HG02571 (cell line): ENCODE measurements at regions not wholly inside any gene's neighbourhood (a gene's known extent, or its start where the extent isn't known, plus 50 kb on each side); places are given as distances from the start of the nearest gene placed in this dataset.

Source experiments
- ATAC-seq: cut with Tn5 transposase; IDR thresholded peaks from one replicate; pipeline ENCODE4 v1.9.1; 2021; ENCODE audit warnings: mild to moderate bottlenecking, moderate library complexity; ENCODE audit not compliant: unreplicated experiment

DNA sequence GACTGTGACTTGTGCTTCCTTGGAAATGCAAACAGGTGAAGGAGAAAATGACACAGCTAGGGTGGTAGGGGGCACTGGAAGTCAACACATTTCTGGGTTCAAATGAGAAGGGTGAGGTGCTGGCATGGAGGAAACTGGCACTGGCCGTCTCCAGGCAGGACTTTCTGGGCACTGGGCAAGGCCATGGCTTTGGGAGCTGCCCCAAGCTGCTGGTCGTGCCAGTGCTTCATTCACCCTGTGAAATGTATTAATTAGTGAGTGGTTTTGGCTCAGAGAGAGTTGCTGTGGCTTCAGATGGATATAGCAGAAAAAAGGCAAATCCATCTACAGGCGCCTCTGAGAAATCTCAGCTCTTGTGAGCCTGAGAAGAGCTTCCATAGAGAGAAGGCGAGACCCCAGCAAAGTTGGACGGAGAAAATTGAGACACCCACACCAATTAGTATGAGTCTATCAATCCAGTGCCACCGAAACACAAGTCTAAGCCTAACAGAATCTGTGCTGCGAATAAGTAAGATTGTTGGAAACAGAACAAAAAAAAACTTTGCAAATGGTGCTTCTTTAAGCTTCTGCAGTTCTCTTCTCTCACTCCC, 202.1 kb upstream of the TNP1 start:
- no peak for ATAC-seq

DNA sequence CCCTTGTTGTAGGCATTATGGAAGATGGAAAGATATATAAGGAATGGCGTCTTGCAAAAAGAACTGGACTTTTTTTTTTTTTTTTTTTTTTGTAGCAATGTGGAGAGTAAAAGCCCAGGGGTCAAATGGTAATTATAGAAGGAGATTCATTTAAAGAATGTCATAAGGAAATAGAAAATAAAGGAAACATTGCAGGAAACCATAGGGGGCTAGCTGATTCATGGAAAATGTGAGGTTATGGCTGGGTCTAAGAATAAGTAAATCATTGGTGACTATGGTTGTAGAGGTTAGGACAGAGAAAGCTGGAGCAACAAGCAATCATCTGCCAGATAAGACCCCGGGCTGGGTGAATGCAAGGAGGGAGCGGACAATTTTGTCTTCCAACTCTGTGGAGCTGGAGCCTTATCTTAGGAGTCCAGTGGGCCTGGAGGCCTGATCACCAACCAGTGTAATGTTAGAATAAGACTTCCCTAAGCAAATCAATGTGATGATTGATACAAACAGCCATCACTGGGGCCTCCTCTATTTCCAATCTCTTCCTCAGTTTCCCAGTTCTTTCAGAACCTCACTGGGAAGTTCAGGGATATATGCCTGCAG, 201.2 kb upstream of the TNP1 start:
- no peak for ATAC-seq

DNA sequence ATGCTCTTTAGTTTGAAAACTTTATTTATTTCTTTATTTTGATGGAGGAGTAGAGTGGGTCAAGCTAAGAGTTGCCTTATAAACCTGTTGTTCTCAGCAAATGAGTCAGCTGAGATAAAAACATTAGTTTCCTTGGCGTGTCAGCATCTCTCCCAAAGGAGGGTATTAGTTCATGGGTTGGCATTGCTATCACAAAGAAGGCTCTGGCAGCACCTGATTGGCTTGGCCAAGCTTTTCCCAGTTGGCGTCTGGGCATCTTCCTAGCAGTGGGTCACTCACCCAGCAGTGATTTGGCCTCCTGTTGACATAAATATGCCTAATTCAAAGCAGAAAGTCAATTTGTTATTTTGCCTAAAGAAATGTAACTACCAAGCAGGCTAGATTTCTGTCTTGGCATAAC, 200.7 kb upstream of the TNP1 start:
- ATAC-seq: no peak

DNA sequence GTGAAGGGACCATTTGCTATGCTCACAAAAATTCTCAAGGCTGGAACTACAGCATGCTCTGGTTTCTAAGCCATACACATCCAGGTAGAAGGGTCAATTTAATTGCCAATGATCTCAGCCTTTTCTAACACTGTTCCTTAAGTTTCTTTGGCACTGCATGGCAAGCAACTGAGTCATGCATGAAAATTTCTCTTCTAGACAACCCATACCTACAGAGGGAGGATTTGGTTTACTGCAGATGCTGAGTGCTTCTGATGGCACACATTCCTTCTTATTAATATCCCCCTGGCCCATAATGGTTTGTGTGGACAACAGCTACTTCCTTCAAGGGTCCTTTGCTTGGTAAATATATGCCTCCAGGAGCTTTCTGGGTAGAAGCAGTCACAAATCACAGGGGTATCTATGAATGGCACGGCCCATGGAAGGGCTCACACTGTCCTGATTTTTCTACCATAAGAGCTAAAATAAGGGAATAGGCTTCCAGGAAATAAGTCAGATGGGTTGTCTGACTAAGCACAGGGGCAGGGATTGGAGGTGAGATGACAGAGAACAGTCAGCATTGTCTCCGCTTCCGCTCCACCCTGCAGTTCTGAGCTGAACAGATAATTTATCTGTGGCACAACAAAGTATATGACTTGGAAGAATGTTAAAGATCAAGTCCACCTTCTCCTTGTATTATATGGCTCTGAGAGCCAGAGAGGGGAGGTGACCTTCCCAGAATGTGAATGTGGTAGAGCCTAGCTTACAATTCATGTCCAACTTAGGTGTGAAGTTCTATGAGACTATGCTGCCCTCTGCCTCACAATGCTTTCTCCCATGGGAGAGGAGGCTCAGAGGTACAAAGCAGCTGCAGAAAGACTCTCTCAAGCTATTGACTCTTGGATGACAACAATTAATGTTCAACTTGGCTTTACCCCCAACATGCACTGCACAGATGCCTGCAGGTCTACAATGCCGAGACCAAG, 199.2 kb upstream of the TNP1 start:
- ATAC-seq: no peak

DNA sequence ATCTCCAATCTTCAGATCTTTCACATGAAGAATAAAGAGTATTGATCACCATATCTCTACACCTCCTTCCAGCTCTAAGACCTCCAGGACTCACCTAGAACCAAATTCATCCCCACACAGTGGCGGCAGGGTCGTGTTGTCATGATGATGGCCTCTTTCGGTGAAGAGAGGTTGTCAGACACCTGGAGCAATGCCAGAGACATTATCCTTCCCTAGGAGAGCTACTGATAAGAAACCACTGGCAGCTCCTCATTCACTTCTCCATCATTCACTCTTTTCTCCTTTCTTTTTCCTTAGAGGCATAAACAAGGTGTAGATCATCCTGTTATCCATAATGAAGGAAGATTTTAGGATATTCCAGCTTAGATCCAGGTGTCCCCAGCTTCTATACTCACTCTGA, 197.9 kb upstream of the TNP1 start:
- no peak for ATAC-seq

DNA sequence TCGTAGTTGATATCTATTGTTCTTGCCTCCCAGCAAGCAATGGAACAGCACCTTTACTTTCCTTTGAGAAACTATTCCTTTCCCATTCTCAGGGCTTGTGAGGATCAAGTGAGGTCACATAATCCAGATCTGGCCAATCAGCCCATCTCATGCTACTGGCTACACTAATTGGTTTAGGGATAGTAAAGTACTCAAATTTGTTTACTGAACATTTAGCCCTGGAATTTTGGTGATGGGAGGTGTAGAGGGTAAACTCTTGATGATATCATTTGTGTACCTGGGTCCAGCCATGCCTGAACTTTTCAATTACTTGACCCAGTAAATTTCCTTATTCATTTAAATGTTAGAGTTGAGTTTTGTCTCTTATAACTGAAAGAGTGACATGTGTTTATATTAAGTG, 195.8 kb upstream of the TNP1 start:
- ATAC-seq: no peak

DNA sequence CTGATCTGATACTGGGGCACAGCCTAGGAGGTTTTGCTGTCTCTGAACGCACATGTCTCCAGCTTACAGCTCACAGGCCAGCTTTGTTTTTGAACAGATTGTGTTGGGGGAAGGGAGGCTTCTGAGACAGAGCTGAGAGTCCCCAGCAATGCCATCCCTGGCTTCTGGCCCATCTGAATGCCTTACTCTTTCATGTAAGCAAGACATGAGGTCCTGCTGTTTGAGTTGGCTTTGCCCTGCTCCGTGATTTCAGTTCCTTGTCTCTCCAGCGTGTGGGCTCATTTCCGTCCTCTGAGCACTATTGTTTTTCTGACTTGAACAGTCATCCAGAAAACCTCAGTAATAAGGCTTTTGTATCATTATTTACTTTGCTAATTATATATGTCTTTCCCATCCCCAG, 194.9 kb upstream of the TNP1 start:
- ATAC-seq: no peak

DNA sequence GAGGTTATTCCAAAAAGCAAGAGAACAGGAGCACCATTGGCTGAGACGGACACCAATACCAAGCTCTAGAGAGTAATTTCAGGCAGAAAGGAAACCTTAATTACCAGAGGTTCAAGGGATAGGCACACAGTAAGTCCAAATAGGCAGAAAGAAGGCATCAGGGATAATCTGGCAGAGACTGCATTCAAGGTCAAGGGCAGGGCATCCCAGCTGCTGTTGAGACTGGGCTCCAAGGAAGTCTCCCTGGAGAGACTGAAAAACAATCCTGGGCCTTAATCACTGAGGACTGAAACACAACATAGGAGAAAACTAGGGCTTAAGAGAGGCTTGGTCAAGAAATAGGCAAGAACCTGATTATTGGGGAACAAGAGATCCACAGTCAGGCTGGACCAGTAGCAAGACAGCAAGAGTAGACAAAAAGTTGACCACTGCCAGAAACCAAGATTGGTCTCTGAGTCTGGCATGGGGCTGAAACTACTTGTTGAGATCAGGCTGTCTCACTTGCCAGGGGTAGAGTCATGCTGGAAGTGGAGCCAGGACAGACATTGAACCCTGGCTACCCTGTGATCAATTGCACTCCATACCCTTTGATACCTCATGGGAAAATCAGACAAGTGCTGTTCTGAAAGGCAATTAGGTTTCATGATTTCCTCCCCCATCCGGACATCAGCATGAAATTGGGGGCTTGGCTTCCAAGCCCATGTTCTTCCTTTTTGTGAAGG, 193.2 kb upstream of the TNP1 start:
- no peak for ATAC-seq

DNA sequence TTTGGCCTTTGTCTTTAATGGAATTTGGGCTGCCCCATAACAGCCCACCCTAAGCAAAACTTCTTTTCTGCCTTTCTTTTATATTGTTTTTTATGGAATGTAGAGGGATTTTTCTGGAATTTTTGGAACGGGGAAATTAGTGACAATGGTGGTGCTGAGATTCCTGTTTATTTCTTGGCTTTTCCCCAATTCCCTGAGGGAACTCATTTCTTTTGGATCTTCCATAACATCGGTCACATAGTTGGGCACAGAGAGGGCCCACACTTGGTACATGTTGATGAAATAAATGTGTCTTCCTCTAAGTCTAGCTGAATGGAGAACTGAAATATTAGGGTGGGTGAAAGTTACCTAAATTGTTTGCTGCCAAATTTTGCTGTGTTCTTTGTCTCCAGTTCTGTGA, 191.6 kb upstream of the TNP1 start:
- ATAC-seq: no peak

DNA sequence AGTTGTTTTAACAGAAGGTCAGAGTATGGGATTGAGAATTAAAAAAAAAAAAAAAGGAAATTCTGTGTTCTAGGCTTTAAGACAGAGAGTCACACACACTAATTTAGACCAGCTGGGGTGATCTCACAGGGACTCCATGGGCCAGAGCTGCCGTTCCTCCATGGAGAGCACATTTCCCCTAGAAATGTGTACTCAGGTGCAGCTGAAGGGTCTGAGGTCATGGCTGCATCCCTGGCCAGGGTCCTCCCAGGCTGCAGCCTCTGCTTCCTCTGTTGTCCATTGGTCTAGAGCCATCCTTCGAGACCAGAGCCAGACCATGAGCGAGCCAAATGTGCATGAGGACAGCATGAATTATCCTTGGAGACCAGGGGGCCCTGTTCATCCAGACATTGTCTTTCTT, 190.1 kb upstream of the TNP1 start:
- no peak for ATAC-seq

DNA sequence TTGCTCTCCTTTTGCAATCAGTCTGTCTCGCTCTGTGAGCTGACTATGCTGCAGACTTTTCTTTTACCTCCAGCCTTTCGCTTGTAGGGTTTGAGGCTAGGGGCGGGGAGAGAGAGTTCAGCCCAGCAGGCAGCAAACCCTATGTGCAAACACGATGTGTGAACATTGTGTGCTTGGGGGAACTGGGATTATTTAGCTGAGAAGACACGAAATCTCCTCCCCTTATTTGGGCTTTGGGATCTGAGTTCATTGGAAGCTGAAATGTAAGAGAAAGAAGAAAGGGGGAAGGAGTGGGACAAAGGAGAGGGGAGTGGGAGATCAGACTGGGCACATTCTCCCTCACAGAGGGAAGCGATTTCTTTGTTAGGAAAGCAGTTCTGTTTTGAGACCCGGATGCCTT, 189.6 kb upstream of the TNP1 start:
- no peak for ATAC-seq

DNA sequence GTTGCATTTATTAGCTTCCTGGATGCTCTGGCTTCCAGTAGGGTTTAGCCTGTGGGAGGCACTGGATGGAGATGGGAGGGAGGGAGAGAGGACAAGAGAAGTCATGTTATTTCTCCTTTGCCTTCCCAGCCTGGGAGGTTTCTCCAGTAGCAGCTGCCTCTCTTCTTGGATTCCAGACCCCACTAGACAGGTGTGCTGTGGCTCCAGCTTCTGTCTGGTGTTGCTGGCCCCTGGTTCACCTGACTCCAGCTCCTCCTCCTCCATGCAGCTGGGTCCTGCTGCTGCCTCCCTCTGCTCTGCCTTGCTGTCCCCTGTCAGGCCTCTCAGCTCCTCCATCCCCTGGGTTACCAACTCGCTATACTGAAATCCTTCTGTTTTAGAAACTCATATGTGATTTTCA, 188.9 kb upstream of the TNP1 start:
- no peak for ATAC-seq

DNA sequence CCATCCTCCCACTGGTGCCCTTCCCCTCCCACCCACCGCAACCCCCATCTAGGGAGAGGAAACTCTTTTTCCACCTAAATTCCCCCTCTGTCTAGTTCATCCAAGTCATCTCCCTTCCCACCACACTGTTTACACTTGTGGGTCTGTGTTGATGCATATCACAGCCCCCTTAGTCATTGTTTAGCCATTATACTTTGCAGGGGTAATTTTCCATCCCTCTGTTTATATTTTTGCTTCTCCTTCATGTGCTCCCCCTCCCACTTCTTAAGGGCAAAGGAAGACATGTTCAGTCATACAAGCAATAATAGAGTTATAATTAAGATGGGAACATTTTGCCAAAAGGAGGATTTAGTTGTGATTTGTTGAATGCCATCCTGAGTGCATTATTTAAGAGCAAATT, 187.8 kb upstream of the TNP1 start:
- ATAC-seq: no peak

DNA sequence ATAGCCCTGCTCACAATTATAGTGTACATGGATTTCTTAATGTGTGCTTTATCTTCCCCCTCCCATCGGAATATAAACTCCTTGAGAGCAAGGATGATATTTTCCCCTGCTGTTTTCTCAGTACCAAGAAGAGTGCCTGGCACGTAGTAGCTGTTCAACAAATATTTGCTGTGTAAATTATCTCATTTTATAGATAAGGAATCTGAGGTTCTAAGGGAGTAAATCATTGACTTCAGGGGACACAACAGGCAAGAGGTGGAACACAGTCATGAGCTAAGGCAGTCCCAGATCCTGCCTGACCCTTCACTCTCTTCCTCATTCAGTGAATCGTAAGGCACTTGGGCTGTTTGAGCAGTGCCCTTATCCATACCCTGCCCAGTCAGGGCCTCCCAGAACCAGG, 187.3 kb upstream of the TNP1 start:
- no peak for ATAC-seq

DNA sequence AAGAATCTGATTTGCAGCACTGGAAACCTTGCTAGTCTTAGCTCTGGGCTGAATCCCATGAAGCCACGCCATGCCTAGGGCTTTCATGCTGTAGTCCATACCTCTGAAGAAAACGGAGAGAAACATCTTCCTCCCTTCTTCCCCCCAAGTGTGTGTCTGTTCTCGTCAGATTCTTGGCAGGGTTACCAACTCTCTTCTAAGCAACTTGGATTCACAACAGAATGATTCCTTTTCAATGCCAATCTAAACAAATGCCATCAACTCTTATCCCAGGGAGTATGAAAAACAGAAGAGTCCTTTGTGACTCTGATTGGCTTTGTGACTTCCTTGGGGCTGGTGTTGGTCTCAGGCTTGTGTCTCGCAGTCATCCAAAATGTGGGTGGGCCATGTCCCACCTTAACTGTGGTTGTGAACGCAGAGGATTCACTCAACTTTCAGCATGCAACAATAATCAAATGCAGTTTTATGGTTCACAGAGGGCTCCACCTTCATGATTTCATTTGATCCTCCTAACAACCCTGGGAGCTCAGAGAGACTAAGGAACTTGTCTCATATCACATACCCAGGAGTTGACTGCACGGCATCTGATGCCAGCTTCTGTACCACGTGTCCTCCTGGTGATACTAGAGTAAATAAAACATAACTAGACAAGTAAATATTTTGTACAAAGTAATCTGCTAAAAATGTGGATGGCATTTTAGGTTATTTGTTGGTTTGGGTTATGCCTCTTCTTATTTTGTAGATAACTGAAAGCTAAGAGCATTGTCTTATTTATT, 186.0 kb upstream of the TNP1 start:
- ATAC-seq: no peak

DNA sequence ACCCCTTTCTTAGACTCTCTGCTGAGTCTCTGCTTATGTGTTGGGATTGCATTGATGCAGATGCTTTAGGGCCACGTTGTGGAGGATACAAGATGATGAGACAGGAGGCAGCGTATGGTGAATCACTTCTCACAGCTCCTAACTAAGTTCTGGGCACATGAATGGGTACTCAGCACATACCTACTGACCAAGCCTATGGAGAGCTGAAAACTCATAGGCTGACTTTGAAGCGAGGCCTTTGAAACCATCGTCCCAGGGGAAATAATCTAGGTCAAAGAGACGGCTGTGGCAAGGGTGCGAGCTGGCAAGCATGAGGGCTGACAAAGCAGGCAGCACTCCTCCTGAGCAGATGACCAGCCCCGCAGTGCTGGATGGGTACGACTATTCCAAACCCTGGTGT, 180.2 kb upstream of the TNP1 start:
- no peak for ATAC-seq

DNA sequence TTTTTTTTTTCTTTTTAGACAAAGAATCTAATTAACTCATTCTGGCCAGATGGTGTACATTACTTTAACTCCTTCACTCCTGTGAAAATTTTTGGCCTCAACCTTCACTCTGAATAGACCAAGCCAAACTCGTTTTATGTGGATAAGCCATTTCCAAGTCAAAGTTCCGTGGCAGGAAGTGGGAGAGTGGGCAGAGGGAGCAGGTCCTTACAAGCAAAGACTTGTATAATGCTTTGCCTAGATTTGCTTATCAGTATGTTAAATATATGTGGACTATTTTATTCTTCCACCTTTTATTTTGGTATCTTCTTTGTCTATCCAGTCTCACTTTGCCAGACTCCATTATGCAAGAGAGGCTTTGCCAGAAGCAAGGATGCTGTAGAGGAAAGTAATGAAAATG, 178.1 kb upstream of the TNP1 start:
- no peak for ATAC-seq

DNA sequence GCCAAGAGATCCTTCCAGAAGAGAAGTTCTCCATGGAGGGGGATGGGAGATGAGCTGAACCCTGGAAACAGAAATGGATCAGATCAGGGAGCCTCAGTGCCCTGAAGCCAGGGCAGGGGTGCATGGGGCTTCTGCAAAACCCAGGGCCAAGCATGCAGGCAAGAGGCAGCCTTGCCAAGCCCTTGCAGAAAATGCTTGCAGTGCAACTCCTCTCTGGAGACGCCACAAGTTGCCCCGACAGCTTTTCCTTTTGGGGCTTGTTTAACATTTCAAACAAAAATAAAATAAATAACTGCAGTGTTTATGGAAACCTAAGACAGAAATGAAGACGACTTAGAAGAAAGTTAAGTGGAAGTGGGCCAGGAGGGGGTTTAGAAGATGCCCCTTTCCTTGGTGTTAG, 177.5 kb upstream of the TNP1 start:
- no peak for ATAC-seq

DNA sequence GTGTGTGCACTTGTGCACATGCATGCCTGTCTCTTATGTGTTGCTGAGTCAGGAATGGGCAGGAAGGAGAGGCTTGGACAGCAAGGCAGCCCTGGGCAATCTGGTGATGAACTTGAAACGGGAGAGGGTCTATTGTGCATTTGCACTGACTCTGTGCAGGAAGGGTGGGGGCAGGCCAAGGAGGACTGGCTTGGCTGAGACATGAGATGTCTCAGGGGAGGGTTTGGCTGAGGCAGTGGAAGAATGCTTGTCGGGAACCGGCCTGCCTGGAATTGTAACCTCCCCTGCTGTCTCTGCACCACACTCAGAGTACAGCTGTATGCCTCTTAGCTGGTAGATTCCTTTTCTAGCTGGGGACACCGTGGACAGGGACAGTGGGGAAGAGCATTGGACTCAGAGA, 176.1 kb upstream of the TNP1 start:
- ATAC-seq: no peak

DNA sequence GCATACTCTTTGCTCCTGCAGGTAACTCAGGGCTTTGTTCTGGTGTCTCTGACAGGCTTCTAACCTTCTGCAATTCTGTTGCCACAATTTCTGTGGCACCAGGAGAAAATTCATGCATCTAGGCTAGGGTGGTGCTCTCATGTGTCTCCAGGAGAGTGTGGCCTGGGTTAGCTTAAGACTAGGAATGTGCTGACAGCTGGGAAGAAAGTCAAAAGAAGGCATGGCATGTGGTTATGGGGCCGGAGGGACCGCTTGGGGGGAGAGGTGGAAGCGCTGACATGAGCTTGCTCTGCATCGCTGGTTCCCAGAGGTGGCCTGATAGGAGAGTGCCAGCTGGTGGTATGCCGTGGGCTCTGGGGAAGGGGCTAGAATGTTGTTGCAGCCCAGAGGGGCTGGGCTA, 173.3 kb upstream of the TNP1 start:
- ATAC-seq: no peak

DNA sequence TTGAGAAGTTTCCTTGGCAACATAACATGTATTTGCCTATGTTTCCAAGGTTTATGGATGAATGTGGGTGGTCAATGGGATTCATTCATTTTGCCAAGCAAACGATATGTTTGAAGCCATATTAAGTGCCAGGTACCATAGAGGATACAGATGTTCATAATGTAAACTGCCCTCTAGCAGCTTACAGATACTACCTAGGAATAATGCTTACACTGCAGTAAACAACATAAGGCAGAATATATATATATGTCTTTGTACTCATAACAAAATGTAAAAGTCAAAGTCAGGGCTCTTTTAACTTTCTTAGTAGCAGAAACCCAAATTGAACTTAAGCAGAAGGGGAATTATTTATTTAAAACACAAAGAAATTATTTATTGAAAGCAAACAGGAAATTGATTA, 171.6 kb upstream of the TNP1 start:
- ATAC-seq: no peak
